GM21367 (cell line): ENCODE measurements at regions not wholly inside any gene's neighbourhood (a gene's known extent, or its start where the extent isn't known, plus 50 kb on each side); places are given as distances from the start of the nearest gene placed in this dataset.

Experiments used
- ATAC-seq: cut with Tn5 transposase; IDR thresholded peaks from one replicate; pipeline ENCODE4 v1.9.1; 2021; ENCODE audit not compliant: unreplicated experiment

DNA sequence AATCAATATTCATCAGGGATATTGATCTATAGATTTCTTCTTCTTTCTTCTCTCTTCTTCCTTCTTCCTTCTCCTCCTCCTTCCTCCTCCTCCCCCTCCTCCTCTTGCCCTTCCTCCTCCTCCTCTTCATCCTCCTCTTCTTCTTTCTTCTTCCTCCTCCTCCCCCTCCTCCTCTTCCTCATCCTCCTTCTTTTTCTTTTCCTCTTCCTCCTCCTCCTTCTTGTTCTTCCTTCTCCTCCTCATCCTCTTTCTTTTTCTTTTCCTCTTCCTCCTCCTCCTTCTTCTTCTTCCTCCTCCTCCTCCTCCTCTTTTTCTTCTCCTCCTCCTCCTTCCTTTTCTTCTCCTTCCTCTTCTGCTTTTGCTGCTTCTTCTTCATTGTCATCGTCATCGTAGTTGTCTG lies 52.4 kb upstream of the SERINC1 start:
- no peak for ATAC-seq

DNA sequence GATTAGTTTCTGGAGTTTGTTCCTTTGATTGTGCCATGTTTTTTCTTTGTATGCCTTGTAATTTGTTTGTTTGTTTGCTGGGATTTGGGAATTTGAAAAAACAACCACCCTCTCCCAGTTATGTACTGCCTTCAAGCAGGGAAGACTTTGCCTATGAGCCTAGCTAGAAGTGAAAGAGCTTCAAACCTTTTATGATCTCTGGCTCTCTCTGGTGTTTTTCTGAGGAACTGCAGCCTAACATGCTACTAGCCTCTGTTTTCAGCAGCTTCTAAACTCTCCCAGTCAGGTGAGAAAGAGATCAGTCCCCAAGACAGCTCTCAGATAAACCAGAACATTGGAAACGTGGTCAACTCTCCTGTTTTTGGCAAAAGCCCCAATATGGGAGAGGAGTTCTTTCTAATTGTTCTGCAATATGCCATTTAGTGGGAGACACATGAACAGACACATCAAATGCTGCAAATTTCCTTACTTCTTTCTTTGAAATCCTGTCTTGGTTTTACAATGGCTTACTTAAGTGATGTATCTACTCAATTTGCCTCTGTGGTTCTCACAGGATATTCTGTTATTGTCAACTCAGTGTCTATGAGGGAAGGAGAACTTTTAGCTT lies 58.9 kb upstream of the SERINC1 start:
- peak; percentile 98 for ATAC-seq

DNA sequence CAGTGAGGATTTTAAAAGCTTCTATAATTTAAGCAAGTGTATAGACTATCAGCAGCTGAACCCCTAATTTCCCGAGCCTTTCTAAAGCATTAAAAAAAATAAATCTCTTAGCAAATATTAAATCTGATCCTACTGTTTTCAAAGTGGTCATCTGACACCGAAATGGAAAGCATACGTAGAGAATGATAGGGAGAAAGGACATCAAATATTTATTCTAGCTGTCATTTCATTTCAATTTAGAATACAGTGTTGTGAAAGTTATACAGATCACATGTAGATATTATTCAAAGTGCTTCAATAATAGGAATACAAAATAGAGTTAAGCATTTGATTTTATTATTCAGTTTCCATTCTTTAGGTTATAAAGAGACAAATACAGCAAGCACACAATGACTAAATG lies 61.9 kb upstream of the PKIB start:
- no peak for ATAC-seq

DNA sequence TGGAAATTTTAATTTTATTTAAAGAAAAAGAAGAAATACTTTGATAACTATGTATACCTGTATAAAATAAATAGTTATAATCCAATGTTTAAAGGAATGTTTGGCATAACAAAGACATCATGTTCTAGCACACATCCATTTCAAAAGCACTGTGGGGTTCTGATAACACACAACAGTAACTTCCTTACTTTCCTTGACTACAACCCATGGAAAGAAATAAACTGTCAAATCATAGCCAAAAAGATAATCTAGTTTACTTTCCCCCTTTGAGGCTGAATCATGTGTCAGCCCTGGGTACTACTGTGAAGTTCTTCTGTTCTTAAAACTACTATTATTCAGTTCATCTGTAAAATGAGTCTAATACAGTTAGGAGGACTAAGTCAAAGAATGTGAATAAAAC lies 61.4 kb upstream of the PKIB start:
- ATAC-seq: no peak

DNA sequence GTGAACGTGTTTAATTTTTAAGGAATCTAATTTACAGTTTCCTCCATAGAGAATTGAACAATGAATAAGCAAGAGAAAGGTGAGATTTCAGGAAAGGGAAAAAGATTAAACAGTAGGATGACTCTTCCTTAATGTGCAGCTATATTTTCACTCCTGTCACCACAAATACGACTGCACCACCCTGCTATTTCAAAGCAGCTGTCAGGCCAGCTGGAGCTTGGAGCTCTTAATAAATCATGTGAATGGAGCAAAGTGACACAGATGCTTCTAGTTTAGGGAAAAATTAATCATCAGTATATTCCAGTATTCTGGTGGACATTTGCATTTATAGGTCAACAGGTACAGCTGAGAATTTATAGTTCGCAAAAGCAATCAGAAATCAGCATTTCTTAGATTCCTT lies 56.5 kb upstream of the PKIB start:
- ATAC-seq: no peak

DNA sequence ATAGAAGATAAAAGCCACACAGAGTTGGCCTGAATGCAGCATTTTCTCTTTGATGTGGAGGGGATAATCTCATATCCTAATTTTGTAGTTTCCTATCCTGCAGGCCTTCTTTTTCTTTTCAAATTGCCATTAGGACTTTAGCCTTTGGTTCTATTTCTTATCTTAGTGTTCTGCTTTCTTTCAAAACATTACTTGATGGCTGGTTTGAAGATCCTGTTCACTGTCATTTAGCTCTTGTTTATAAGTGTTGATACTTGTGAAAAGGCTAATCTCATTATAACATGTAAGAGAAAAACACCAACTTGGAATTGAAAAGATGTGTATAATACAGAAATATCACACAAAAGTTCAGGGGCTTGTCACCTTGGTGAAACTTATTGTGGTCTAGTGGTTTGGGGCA lies 54.6 kb upstream of the PKIB start:
- no peak for ATAC-seq

DNA sequence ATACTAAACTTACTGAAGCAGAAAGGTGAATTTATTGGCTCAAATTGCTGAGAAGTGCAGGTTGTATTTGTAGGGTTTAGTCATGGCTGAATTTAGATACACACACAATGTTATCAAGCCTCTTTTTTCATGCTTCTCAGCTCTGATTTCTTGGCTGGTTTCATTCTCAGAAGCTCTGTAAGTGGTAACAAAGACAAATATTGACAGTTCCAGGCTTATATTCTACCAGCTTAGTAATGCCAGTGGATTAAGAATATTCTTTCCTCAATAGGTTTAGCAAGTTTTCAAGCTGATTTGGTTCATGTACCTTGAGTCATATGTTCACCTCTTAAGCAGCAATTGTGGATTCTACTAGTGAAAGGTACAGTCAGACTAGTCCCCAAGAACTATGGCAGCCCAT lies 52.1 kb upstream of the PKIB start:
- ATAC-seq: no peak
